ENCODE measurements at regions not wholly inside any gene's neighbourhood (a gene's known extent, or its start where the extent isn't known, plus 50 kb on each side); places are given as distances from the start of the nearest gene placed in this dataset.

- TF ChIP-seq, protein P1, sequence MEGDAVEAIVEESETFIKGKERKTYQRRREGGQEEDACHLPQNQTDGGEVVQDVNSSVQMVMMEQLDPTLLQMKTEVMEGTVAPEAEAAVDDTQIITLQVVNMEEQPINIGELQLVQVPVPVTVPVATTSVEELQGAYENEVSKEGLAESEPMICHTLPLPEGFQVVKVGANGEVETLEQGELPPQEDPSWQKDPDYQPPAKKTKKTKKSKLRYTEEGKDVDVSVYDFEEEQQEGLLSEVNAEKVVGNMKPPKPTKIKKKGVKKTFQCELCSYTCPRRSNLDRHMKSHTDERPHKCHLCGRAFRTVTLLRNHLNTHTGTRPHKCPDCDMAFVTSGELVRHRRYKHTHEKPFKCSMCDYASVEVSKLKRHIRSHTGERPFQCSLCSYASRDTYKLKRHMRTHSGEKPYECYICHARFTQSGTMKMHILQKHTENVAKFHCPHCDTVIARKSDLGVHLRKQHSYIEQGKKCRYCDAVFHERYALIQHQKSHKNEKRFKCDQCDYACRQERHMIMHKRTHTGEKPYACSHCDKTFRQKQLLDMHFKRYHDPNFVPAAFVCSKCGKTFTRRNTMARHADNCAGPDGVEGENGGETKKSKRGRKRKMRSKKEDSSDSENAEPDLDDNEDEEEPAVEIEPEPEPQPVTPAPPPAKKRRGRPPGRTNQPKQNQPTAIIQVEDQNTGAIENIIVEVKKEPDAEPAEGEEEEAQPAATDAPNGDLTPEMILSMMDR (IDR thresholded peaks at IDR 0.05): no peak
- TF ChIP-seq POLR2A (IDR thresholded peaks at IDR 0.05): no peak
- TF ChIP-seq EP300 (IDR thresholded peaks at IDR 0.05): no peak
- no peak for TF ChIP-seq POLR2AphosphoS5 (IDR thresholded peaks at IDR 0.05)
Measured at GRCh38 chr1:101346419-101346818, 109.6 kb downstream of the S1PR1 start.

All from suprapubic skin (tissue), 4 donors.